ENCODE measurements at regions not wholly inside any gene's neighbourhood (a gene's known extent, or its start where the extent isn't known, plus 50 kb on each side); places are given as distances from the start of the nearest gene placed in this dataset.

- TF ChIP-seq CTCF (CRISPR knock-in tag; IDR thresholded peaks at IDR 0.05): no peak
- TF ChIP-seq RBM39 (IDR thresholded peaks at IDR 0.05; ENCODE audit: low read depth, low read length, poor library complexity, severe bottlenecking): no peak
- TF ChIP-seq STAT6 (CRISPR knock-in tag; IDR thresholded peaks at IDR 0.05; ENCODE audit: borderline replicate concordance): no peak
- no peak for TF ChIP-seq RFX5 (IDR thresholded peaks at IDR 0.05; ENCODE audit: low read depth, low read length)
- no peak for TF ChIP-seq ZC3H4 (CRISPR knock-in tag; IDR thresholded peaks at IDR 0.05; ENCODE audit: borderline replicate concordance)
- TF ChIP-seq ELF4 (CRISPR knock-in tag; IDR thresholded peaks at IDR 0.05; ENCODE audit: borderline replicate concordance): no peak
- no peak for TF ChIP-seq CHD2 (IDR thresholded peaks at IDR 0.05; ENCODE audit: low read depth, low read length)
- no peak for TF ChIP-seq HCFC1 (IDR thresholded peaks at IDR 0.05; ENCODE audit: low read depth, low read length)
- no peak for TF ChIP-seq PRPF4 (IDR thresholded peaks at IDR 0.05; ENCODE audit: low read depth, low read length, poor library complexity, severe bottlenecking)
Measured at GRCh38 chr6:51554029-51554428, 533.4 kb downstream of the PKHD1 start.
